Endodermal cell (in vitro differentiated cells): ENCODE measurements at regions not wholly inside any gene's neighbourhood (a gene's known extent, or its start where the extent isn't known, plus 50 kb on each side); places are given as distances from the start of the nearest gene placed in this dataset.

Source experiments
- DNase-seq: peaks from one replicate; pipeline ENCODE4 v3.0.0-alpha.2; 2017
- H3K27ac ChIP-seq: 2 replicates; pipeline ENCODE4 v1.5.1; 2013; ENCODE audit warnings: mild to moderate bottlenecking, low read depth, low read length, moderate library complexity
- H3K27me3 ChIP-seq: 2 replicates; pipeline ENCODE4 v1.6.1; 2013; ENCODE audit warnings: mild to moderate bottlenecking, low read length, moderate library complexity; ENCODE audit not compliant: insufficient read depth, control insufficient read depth, poor library complexity, severe bottlenecking
- H3K36me3 ChIP-seq: 2 replicates; pipeline ENCODE4 v1.7.0; 2013; ENCODE audit warnings: mild to moderate bottlenecking, low read length, moderate library complexity; ENCODE audit not compliant: control insufficient read depth, insufficient read depth
- H3K4me1 ChIP-seq: one replicate; pipeline ENCODE4 v1.7.0; 2013; ENCODE audit warnings: low read length; ENCODE audit not compliant: control insufficient read depth, insufficient read depth
- H3K4me3 ChIP-seq: 2 replicates; pipeline ENCODE4 v1.5.1; 2013; ENCODE audit warnings: mild to moderate bottlenecking, low read length, moderate library complexity
- H3K9ac ChIP-seq: 2 replicates; pipeline ENCODE4 v1.6.1; 2013; ENCODE audit warnings: mild to moderate bottlenecking, low read length, moderate library complexity; ENCODE audit not compliant: poor library complexity, severe bottlenecking; ENCODE audit errors: extremely low read depth
- H3K9me3 ChIP-seq: 2 replicates; pipeline ENCODE4 v1.6.1; 2013; ENCODE audit warnings: mild to moderate bottlenecking, low read length, moderate library complexity; ENCODE audit not compliant: control insufficient read depth
- H3K27ac Mint-ChIP-seq: 2 replicates; pipeline ENCODE4 v1.8.0; 2020; ENCODE audit warnings: mixed read lengths
- H3K27me3 Mint-ChIP-seq: 2 replicates; pipeline ENCODE4 v1.8.0; 2021; ENCODE audit warnings: mild to moderate bottlenecking, mixed read lengths; ENCODE audit not compliant: insufficient read depth
- H3K36me3 Mint-ChIP-seq: 2 replicates; pipeline ENCODE4 v1.8.0; 2020; ENCODE audit warnings: low read depth, mixed read lengths
- H3K4me1 Mint-ChIP-seq: 2 replicates; pipeline ENCODE4 v1.8.0; 2020; ENCODE audit warnings: mixed read lengths
- H3K4me3 Mint-ChIP-seq: 2 replicates; pipeline ENCODE4 v1.8.0; 2020; ENCODE audit warnings: mild to moderate bottlenecking, moderate library complexity, mixed read lengths
- H3K9me3 Mint-ChIP-seq: 2 replicates; pipeline ENCODE4 v1.8.0; 2020; ENCODE audit warnings: mild to moderate bottlenecking, mixed read lengths
- CTCF ChIP-seq: fragments of 200-600 bp; sonication (generic); conservative IDR thresholded peaks from 2 replicates; pipeline ENCODE4 v1.5.0; 2021; ENCODE audit warnings: antibody characterized with exemption, mild to moderate bottlenecking
- WGBS, 2 experiments: methylation state at CpG; one replicate each; pipeline versions ENCODE4 v1.1.5 to v1.1.7; 2013; ENCODE audit warnings: missing lambda C conversion rate in 2 of 2, mixed read lengths in 1 of 2; ENCODE audit not compliant: insufficient coverage in 1 of 2, insufficient read length in 1 of 2; 5-methylcytosine and 5-hydroxymethylcytosine counted together

GRCh38 chr6:126824226-126824625 lies 294.2 kb upstream of the RSPO3 start:
- 79% methylated on average over 2 of the region's 2 CpGs; no CpG with 5 or more reads in 1 of the 2 experiments for WGBS, 2 experiments
- Mint-ChIP-seq H3K4me3 (no peak overlapping the region), H3K27ac (no peak overlapping the region), H3K36me3 (no peaks in the 10 kb centered on the region), H3K27me3 (no peaks in the 10 kb centered on the region), H3K9me3 (no peaks in the 10 kb centered on the region), H3K4me1 (peaks cover 15% of the 10 kb centered on the region)
- Histone ChIP-seq H3K27ac (no peak overlapping the region), H3K36me3 (no peaks in the 10 kb centered on the region), H3K4me3 (no peak overlapping the region), H3K4me1 (peaks cover 3% of the 10 kb centered on the region), H3K9me3 (no peaks in the 10 kb centered on the region), H3K9ac (no peak overlapping the region), H3K27me3 (no peaks in the 10 kb centered on the region)
- no peak for DNase-seq
- TF ChIP-seq CTCF, result no peak

- Mint-ChIP-seq H3K9me3 (no peaks in the 10 kb centered on the region), H3K4me1 (peaks cover 15% of the 10 kb centered on the region), H3K4me3 (no peak overlapping the region), H3K36me3 (no peaks in the 10 kb centered on the region), H3K27me3 (no peaks in the 10 kb centered on the region), H3K27ac (peak overlapping the region; percentile 31)
- no peak overlapping the region for H3K9ac ChIP-seq
- peaks cover 3% of the 10 kb centered on the region for H3K4me1 ChIP-seq
- no peak for TF ChIP-seq CTCF
- no peaks in the 10 kb centered on the region for H3K9me3 ChIP-seq
- H3K27ac ChIP-seq, result no peak overlapping the region
- H3K36me3 ChIP-seq, result no peaks in the 10 kb centered on the region
- H3K27me3 ChIP-seq, result no peaks in the 10 kb centered on the region
- no peak overlapping the region for H3K4me3 ChIP-seq
- peak; percentile 43 for DNase-seq
- 88% methylated on average over 2 of the region's 2 CpGs; no CpG with 5 or more reads in 1 of the 2 experiments for WGBS, 2 experiments
Measured at GRCh38 chr6:126824815-126825214, 293.7 kb upstream of the RSPO3 start.

GRCh38 chr6:126826166-126826714 lies 292.2 kb upstream of the RSPO3 start:
- Histone ChIP-seq H3K36me3 (no peaks in the 10 kb centered on the region), H3K4me3 (no peak overlapping the region), H3K9ac (no peak overlapping the region), H3K27ac (no peak overlapping the region), H3K4me1 (peaks cover 3% of the 10 kb centered on the region), H3K9me3 (no peaks in the 10 kb centered on the region), H3K27me3 (no peaks in the 10 kb centered on the region)
- no peaks in the 10 kb centered on the region for H3K36me3 Mint-ChIP-seq
- no peak overlapping the region for H3K27ac Mint-ChIP-seq
- 100% methylated on average over 1 of the region's 1 CpG; no CpG with 5 or more reads in 1 of the 2 experiments for WGBS, 2 experiments
- H3K9me3 Mint-ChIP-seq, result no peaks in the 10 kb centered on the region
- no peak for TF ChIP-seq CTCF
- no peak for DNase-seq
- H3K4me1 Mint-ChIP-seq, result peaks cover 15% of the 10 kb centered on the region
- H3K4me3 Mint-ChIP-seq, result no peak overlapping the region
- H3K27me3 Mint-ChIP-seq, result no peaks in the 10 kb centered on the region
